HEK293 (cell line): ENCODE measurements at regions not wholly inside any gene's neighbourhood (a gene's known extent, or its start where the extent isn't known, plus 50 kb on each side); places are given as distances from the start of the nearest gene placed in this dataset.

ENCODE experiments used
- BCL11A ChIP-seq: fragments of 450-650 bp; formaldehyde crosslinking; IDR thresholded peaks from 2 replicates; pipeline ENCODE4 v1.5.1; 2016; ENCODE audit warnings: low read depth, missing biosample characterization, missing genetic modification characterization
- HOXD13 ChIP-seq: sonication (generic); formaldehyde crosslinking; IDR thresholded peaks from 2 replicates; pipeline ENCODE4 v1.8.0; 2022; ENCODE audit warnings: missing genetic modification reagents, borderline replicate concordance
- PRDM1 ChIP-seq: fragments of 450-650 bp; formaldehyde crosslinking; IDR thresholded peaks from 2 replicates; pipeline ENCODE4; 2016; ENCODE audit warnings: missing biosample characterization, missing genetic modification characterization
- ZNF37A ChIP-seq: fragments of 450-650 bp; IDR thresholded peaks from 2 replicates; pipeline ENCODE4 v1.5.1; 2018; ENCODE audit warnings: missing biosample characterization, missing genetic modification characterization
- ZNF558 ChIP-seq: fragments of 450-650 bp; formaldehyde crosslinking; IDR thresholded peaks from 2 replicates; pipeline ENCODE4 v1.5.1; 2016; ENCODE audit warnings: missing biosample characterization, missing genetic modification characterization
- ZNF623 ChIP-seq: fragments of 450-650 bp; formaldehyde crosslinking; IDR thresholded peaks from 2 replicates; pipeline ENCODE4 v1.5.1; 2016; ENCODE audit warnings: missing biosample characterization, missing genetic modification characterization
- ZNF830 ChIP-seq: fragments of 450-650 bp; IDR thresholded peaks from 2 replicates; pipeline ENCODE4 v1.5.0; 2018; ENCODE audit warnings: missing biosample characterization, missing genetic modification characterization, low read depth, mild to moderate bottlenecking, moderate library complexity
- TF ChIP-seq, protein P1 (sequence below): fragments of 450-650 bp; formaldehyde crosslinking; IDR thresholded peaks from 2 replicates; pipeline ENCODE4 v1.5.1; 2016; ENCODE audit warnings: missing biosample characterization, missing genetic modification characterization
- TF ChIP-seq, protein P2 (sequence below): fragments of 450-650 bp; formaldehyde crosslinking; IDR thresholded peaks from 2 replicates; pipeline ENCODE4 v1.5.1; 2016; ENCODE audit warnings: missing biosample characterization, missing genetic modification characterization
- TF ChIP-seq, protein P3 (sequence below): fragments of 450-650 bp; formaldehyde crosslinking; IDR thresholded peaks from 2 replicates; pipeline ENCODE4 v1.5.1; 2016; ENCODE audit warnings: missing biosample characterization, missing genetic modification characterization, low read depth

DNA sequence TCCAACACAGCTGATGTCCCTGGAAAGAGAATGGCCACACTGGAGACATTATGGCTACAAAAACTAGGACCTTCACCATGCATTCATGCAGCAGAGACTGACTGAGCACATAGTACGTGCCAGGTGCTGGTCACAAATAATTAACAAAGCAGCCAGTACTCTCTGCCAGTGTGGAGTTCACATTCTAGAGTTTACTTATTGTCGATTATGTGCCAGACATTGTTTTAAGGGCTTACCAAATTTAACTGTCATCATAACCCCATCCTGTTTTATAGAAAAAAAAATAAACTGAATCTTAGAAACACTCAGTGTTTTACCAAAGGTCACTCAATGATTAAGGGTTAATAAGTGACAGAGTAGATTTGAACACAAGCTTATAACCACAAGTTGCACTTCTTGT lies 143.3 kb downstream of the RRAGC start:
- TF ChIP-seq, protein P1, sequence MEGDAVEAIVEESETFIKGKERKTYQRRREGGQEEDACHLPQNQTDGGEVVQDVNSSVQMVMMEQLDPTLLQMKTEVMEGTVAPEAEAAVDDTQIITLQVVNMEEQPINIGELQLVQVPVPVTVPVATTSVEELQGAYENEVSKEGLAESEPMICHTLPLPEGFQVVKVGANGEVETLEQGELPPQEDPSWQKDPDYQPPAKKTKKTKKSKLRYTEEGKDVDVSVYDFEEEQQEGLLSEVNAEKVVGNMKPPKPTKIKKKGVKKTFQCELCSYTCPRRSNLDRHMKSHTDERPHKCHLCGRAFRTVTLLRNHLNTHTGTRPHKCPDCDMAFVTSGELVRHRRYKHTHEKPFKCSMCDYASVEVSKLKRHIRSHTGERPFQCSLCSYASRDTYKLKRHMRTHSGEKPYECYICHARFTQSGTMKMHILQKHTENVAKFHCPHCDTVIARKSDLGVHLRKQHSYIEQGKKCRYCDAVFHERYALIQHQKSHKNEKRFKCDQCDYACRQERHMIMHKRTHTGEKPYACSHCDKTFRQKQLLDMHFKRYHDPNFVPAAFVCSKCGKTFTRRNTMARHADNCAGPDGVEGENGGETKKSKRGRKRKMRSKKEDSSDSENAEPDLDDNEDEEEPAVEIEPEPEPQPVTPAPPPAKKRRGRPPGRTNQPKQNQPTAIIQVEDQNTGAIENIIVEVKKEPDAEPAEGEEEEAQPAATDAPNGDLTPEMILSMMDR (tag by site-specific recombination) = no peak
- TF ChIP-seq PRDM1 (no peak), ZNF37A (tag by site-specific recombination) (no peak), ZNF830 (tag by site-specific recombination) (no peak), BCL11A (tag by site-specific recombination) (no peak), ZNF623 (tag by site-specific recombination) (no peak), ZNF558 (no peak), HOXD13 (CRISPR knock-in tag) (no peak)
- TF ChIP-seq, protein P2, sequence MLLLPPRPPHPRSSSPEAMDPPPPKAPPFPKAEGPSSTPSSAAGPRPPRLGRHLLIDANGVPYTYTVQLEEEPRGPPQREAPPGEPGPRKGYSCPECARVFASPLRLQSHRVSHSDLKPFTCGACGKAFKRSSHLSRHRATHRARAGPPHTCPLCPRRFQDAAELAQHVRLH (tag by site-specific recombination) = no peak
- TF ChIP-seq, protein P3, sequence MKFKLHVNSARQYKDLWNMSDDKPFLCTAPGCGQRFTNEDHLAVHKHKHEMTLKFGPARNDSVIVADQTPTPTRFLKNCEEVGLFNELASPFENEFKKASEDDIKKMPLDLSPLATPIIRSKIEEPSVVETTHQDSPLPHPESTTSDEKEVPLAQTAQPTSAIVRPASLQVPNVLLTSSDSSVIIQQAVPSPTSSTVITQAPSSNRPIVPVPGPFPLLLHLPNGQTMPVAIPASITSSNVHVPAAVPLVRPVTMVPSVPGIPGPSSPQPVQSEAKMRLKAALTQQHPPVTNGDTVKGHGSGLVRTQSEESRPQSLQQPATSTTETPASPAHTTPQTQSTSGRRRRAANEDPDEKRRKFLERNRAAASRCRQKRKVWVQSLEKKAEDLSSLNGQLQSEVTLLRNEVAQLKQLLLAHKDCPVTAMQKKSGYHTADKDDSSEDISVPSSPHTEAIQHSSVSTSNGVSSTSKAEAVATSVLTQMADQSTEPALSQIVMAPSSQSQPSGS (tag by site-specific recombination) = no peak
